Naive thymus-derived CD4-positive, alpha-beta T cell (primary cell): ENCODE measurements at regions not wholly inside any gene's neighbourhood (a gene's known extent, or its start where the extent isn't known, plus 50 kb on each side); places are given as distances from the start of the nearest gene placed in this dataset.

Source experiments
- ATAC-seq: fragments of 150-1000 bp; cut with Tn5 transposase; 2 replicates; pipeline ENCODE4 v1.10.0; 2021; ENCODE audit warnings: mild to moderate bottlenecking, moderate library complexity
- CTCF ChIA-PET: fragments of 350-600 bp; sonication (Branson Sonifier 250); formaldehyde crosslinking; loops from one replicate; lab custom pipeline; 2021; ENCODE audit warnings: antibody characterized with exemption; lab: Charles Lee
- POLR2A ChIA-PET: fragments of 350-600 bp; sonication (Branson Sonifier 250); formaldehyde crosslinking; loops from one replicate; lab custom pipeline; 2021; ENCODE audit warnings: antibody characterized with exemption, inconsistent platforms; lab: Charles Lee
- DNase-seq, 9 donors: peaks; one replicate each; pipeline versions ENCODE4 v3.0.0 to v3.0.0-alpha.2; 2020 to 2022; ENCODE audit warnings: mixed read lengths in 1 of 9
- H3K27ac ChIP-seq: one replicate; pipeline ENCODE4 v1.7.0; 2013; ENCODE audit warnings: mild to moderate bottlenecking, low read depth, low read length, moderate library complexity
- H3K27me3 ChIP-seq, 2 donors: one replicate each; pipeline ENCODE4 v1.7.0; 2013; ENCODE audit warnings: low read length in 2 of 2, mild to moderate bottlenecking in 2 of 2, moderate library complexity in 2 of 2; ENCODE audit not compliant: control insufficient read depth in 2 of 2, insufficient read depth in 2 of 2
- H3K36me3 ChIP-seq, 3 experiments: 1 replicate in 2 of 3; 2 replicates in 1 of 3; pipeline ENCODE4 v1.7.0; 2013; ENCODE audit warnings: low read length in 3 of 3, mild to moderate bottlenecking in 3 of 3, moderate library complexity in 1 of 3; ENCODE audit not compliant: insufficient read depth in 3 of 3, control insufficient read depth in 2 of 3
- H3K4me1 ChIP-seq, 2 donors: one replicate each; pipeline ENCODE4 v1.7.0; 2013; ENCODE audit warnings: low read length in 2 of 2, mild to moderate bottlenecking in 2 of 2, moderate library complexity in 1 of 2; ENCODE audit not compliant: control insufficient read depth in 2 of 2, insufficient read depth in 2 of 2
- H3K4me3 ChIP-seq: 2 replicates; pipeline ENCODE4 v1.7.0; 2013; ENCODE audit warnings: mild to moderate bottlenecking, low read length
- H3K9me3 ChIP-seq, 3 experiments: 1 replicate in 2 of 3; 2 replicates in 1 of 3; pipeline ENCODE4 v1.7.0; 2013; ENCODE audit warnings: low read length in 3 of 3; ENCODE audit not compliant: control insufficient read depth in 2 of 3
- H3K27ac Mint-ChIP-seq, 9 donors: one replicate each; pipeline ENCODE4 v1.8.0; 2020 to 2022; ENCODE audit warnings: mixed read lengths in 9 of 9, mild to moderate bottlenecking in 8 of 9, moderate library complexity in 5 of 9, inconsistent platforms in 2 of 9
- H3K27me3 Mint-ChIP-seq, 5 donors: one replicate each; pipeline ENCODE4 v1.8.0; 2021 to 2022; ENCODE audit warnings: mixed read lengths in 5 of 5, mild to moderate bottlenecking in 1 of 5
- H3K36me3 Mint-ChIP-seq, 5 donors: one replicate each; pipeline ENCODE4 v1.8.0; 2020 to 2022; ENCODE audit warnings: mixed read lengths in 5 of 5, mild to moderate bottlenecking in 3 of 5, inconsistent platforms in 1 of 5
- H3K4me1 Mint-ChIP-seq, 7 donors: one replicate each; pipeline ENCODE4 v1.8.0; 2020 to 2022; ENCODE audit warnings: mixed read lengths in 7 of 7, mild to moderate bottlenecking in 3 of 7, inconsistent platforms in 1 of 7
- H3K4me3 Mint-ChIP-seq, 10 donors: one replicate each; pipeline ENCODE4 v1.8.0; 2020 to 2022; ENCODE audit warnings: mild to moderate bottlenecking in 10 of 10, mixed read lengths in 10 of 10, moderate library complexity in 6 of 10, inconsistent platforms in 2 of 10
- H3K9me3 Mint-ChIP-seq, 11 donors: one replicate each; pipeline ENCODE4 v1.8.0; 2020 to 2022; ENCODE audit warnings: mixed read lengths in 11 of 11, mild to moderate bottlenecking in 4 of 11, inconsistent platforms in 1 of 11, moderate library complexity in 1 of 11
- intact Hi-C, 2 donors: fragments of 100-400 bp; cut with micrococcal nuclease; formaldehyde crosslinking; loops; one replicate each; pipeline ENCODE4 v1.15.1; 2023

DNA sequence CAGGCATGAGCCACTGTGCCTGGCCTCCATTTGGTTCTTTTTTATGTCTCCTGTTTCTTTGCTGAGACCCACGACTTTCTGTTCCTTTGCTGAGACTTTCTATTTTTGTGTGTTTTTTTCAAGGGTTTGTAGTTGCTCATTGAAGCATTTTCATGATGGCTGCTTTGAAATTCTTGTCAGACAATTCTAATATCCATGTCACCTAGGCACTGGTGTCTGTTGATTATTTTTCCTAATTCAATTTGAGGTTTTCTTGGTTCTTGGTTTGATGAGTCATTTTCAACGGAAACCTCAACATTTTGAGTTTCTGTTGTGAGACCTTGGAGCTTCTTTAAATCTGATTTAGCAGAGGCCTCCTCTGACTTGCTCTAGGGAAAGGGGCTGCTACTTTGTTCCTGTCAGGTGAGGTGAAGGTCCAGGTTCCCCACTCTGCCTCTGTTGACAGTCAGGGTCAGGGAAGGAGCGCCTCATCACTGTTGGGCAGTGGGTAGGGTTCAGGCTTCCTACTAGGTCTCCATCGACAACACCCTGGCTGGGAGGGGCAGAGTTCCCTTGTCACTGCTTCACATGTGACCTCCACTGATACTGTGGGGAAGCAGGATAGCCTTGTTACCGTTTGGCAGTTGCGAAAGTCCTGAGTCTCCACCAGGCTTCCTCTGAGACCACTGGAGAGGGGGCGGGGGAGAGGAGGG, 66.1 kb upstream of the SMOX start:
- DNase-seq (peak in 7 of 9 donors; percentile 8 to 58 (median 30)), ATAC-seq (peak; percentile 68)
- Mint-ChIP-seq H3K36me3 (peaks cover 5 to 18% (median 11%) of the 10 kb centered on the region in 5 donors), H3K27me3 (peaks cover 0 to 8% (median 0%) of the 10 kb centered on the region in 5 donors), H3K4me1 (peaks cover 25 to 60% (median 43%) of the 10 kb centered on the region in 7 donors), H3K27ac (peak overlapping the region; percentile 20 to 98 (median 78)), H3K4me3 (peak overlapping the region in 8 of 10 donors; percentile 1 to 81 (median 42)), H3K9me3 (peaks cover 0 to 14% (median 8%) of the 10 kb centered on the region in 11 donors)
- POLR2A ChIA-PET: interaction anchor here (0.6 to 4.7 kb wide), 3 partner anchors 69 to 232 kb away, joined by 3 to 29 read pairs (median 3); partner anchors contain the start of gene RNF24
- H3K9me3 ChIP-seq: no peaks in the 10 kb centered on the region
- peak overlapping the region; percentile 36 for H3K4me3 ChIP-seq
- intact Hi-C loops: loop anchor here (1.0 to 5.0 kb wide), 3 partner anchors 8 to 175 kb away; no protein-coding TSS in a partner anchor
- no peaks in the 10 kb centered on the region for H3K36me3 ChIP-seq
- no peak overlapping the region for H3K27ac ChIP-seq
- CTCF ChIA-PET: no interaction called here
- H3K27me3 ChIP-seq: no peaks in the 10 kb centered on the region
- H3K4me1 ChIP-seq: peaks cover 18 to 29% of the 10 kb centered on the region in 2 donors

DNA sequence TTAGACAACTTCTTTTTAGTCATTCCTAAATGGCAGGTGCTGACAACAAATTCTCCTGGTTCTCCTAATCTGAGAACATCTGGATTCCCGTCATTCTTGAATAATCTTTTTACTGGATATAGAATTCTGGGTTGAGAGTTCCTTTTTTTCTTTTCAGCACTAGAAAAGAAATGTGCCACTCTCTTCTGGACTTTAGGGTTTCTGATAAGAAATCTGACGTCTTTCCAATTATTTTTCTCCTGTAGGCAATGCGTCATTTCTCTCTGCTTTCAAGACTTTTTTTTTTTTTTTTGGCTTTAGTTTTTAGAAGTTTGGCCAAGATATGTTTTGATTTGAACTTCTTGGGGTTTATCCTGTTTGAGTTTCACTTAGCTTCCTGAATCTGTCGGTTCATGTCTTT, 66.1 kb upstream of the RNF24 start:
- Histone ChIP-seq H3K4me1 (peaks cover 18 to 29% of the 10 kb centered on the region in 2 donors), H3K27ac (no peak overlapping the region), H3K4me3 (no peak overlapping the region), H3K36me3 (no peaks in the 10 kb centered on the region), H3K9me3 (no peaks in the 10 kb centered on the region), H3K27me3 (no peaks in the 10 kb centered on the region)
- Mint-ChIP-seq H3K36me3 (peaks cover 5 to 20% (median 11%) of the 10 kb centered on the region in 5 donors), H3K27ac (peak overlapping the region in 4 of 9 donors; percentile 1 to 88 (median 88)), H3K9me3 (peaks cover 0 to 14% (median 8%) of the 10 kb centered on the region in 11 donors), H3K4me3 (peak overlapping the region in 2 of 10 donors; percentile 25 to 57), H3K27me3 (peaks cover 0 to 13% (median 0%) of the 10 kb centered on the region in 5 donors), H3K4me1 (peaks cover 25 to 62% (median 43%) of the 10 kb centered on the region in 7 donors)
- POLR2A ChIA-PET: interaction anchor here (0.7 to 0.8 kb wide), 2 partner anchors 16 to 43 kb away, joined by 4 to 6 read pairs; no protein-coding TSS in a partner anchor
- DNase-seq (no peak), ATAC-seq (no peak)
- intact Hi-C loops: loop anchor here in 1 of 2 donors (5.0 kb wide), 1 partner anchor 174 kb away; no protein-coding TSS in a partner anchor
- CTCF ChIA-PET: interaction anchor here (0.7 kb wide), 1 partner anchor 374 kb away, joined by 3 read pairs; no protein-coding TSS in a partner anchor

DNA sequence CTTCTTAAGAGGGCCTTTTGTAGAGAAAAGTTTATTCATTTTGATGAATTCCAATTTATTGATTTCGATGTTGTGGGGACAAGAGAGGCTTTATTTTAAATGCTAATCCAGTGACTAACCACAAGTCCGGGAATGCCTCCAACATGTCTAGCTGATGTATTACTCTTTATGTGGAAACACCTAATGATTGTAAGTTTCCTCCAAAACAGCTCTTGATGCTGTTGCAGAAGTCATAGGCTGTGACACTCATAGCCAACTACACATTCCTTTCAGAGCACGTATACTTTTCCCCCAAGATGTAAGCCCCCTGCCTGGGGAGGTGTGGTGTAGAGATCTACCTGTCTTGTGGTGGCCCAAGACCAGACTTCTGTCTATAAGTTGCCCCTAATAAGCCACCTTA, 61.3 kb upstream of the RNF24 start:
- Mint-ChIP-seq H3K4me1 (peaks cover 11 to 43% (median 17%) of the 10 kb centered on the region in 7 donors), H3K36me3 (peaks cover 2 to 13% (median 3%) of the 10 kb centered on the region in 5 donors), H3K9me3 (peaks cover 0 to 7% (median 3%) of the 10 kb centered on the region in 11 donors), H3K27me3 (peaks cover 0 to 17% (median 0%) of the 10 kb centered on the region in 5 donors), H3K27ac (peak overlapping the region in 1 of 9 donors; percentile 39), H3K4me3 (no peak overlapping the region)
- no peak overlapping the region for H3K27ac ChIP-seq
- ChIA-PET CTCF (interaction anchor here (0.6 kb wide), 1 partner anchor 663 kb away, joined by 3 read pairs; no protein-coding TSS in a partner anchor), POLR2A (no interaction called here)
- H3K9me3 ChIP-seq: no peaks in the 10 kb centered on the region
- no peaks in the 10 kb centered on the region for H3K36me3 ChIP-seq
- ATAC-seq: no peak
- intact Hi-C loops: no loop called here
- no peaks in the 10 kb centered on the region for H3K27me3 ChIP-seq
- DNase-seq: no peak
- H3K4me1 ChIP-seq: no peaks in the 10 kb centered on the region
- no peak overlapping the region for H3K4me3 ChIP-seq

DNA sequence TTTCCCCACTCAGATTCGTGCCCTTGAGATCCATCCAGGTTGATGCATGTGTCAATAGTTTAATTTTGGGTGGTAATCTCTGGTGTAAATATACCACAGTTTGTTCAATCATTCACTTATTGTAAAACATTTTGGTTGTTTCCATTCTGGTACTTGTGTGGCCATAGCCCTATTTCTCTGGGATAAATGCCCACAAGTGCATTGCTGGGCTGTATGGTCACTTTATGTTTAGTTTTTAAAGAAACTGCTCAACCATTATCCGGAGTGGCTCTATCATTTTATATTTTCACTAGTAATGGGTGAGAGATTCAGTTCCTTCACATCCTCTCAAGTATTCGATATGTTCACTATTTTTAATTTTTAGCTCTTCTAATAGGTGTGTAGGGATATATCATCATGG, 60.7 kb upstream of the RNF24 start:
- Histone ChIP-seq H3K27me3 (no peaks in the 10 kb centered on the region), H3K36me3 (no peaks in the 10 kb centered on the region), H3K27ac (no peak overlapping the region), H3K4me3 (no peak overlapping the region), H3K4me1 (no peaks in the 10 kb centered on the region), H3K9me3 (no peaks in the 10 kb centered on the region)
- Mint-ChIP-seq H3K36me3 (peaks cover 0 to 10% (median 0%) of the 10 kb centered on the region in 5 donors), H3K4me3 (no peak overlapping the region), H3K9me3 (peaks cover 0 to 4% (median 0%) of the 10 kb centered on the region in 11 donors), H3K4me1 (peaks cover 9 to 39% (median 15%) of the 10 kb centered on the region in 7 donors), H3K27ac (no peak overlapping the region), H3K27me3 (peaks cover 0 to 17% (median 0%) of the 10 kb centered on the region in 5 donors)
- ATAC-seq (no peak), DNase-seq (no peak)
- intact Hi-C loops: no loop called here
- ChIA-PET POLR2A (no interaction called here), CTCF (interaction anchor here (0.6 kb wide), 1 partner anchor 664 kb away, joined by 3 read pairs; no protein-coding TSS in a partner anchor)

DNA sequence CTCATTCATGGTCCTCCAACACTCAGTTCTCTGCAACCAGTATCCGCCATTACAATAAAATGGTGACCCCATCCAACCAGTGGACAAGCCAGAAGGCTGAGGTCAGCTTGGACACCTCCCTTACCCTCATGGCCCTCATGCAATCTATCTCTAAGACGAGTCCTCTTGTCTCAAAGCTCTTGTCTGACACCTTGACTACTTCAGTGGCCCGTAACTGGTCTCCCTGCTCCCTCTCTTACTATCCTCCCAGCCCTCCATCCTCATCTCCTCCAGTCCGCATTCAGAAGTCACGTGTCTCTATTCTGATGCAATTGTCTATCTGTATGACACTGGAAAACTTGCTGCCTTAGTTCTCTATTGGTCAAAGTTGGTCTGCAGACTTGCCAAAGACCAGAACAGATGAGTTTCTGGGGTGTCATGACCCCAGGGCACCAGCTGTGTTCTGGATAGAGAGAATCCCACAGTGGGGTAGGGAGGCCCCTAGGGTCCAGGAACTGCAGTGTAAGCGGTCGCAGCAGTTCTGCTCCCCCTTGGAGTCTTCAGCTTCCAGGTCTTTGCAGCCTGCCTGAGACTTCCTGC, 59.6 kb upstream of the RNF24 start:
- no peak overlapping the region for H3K4me3 ChIP-seq
- intact Hi-C loops: loop anchor here in 1 of 2 donors (1.0 kb wide), 1 partner anchor 7 kb away; no protein-coding TSS in a partner anchor
- ATAC-seq (peak; percentile 44), DNase-seq (no peak)
- H3K4me3 Mint-ChIP-seq: no peak overlapping the region
- CTCF ChIA-PET: no interaction called here
- no peaks in the 10 kb centered on the region for H3K36me3 ChIP-seq
- H3K9me3 Mint-ChIP-seq: peaks cover 0 to 1% (median 0%) of the 10 kb centered on the region in 11 donors
- no peaks in the 10 kb centered on the region for H3K27me3 ChIP-seq
- H3K4me1 Mint-ChIP-seq: peaks cover 9 to 39% (median 15%) of the 10 kb centered on the region in 7 donors
- H3K36me3 Mint-ChIP-seq: peaks cover 0 to 11% (median 0%) of the 10 kb centered on the region in 5 donors
- no peak overlapping the region for H3K27ac ChIP-seq
- POLR2A ChIA-PET: interaction anchor here (1.7 kb wide), 1 partner anchor 37 kb away, joined by 11 read pairs; no protein-coding TSS in a partner anchor
- no peaks in the 10 kb centered on the region for H3K9me3 ChIP-seq
- H3K4me1 ChIP-seq: no peaks in the 10 kb centered on the region
- peaks cover 0 to 17% (median 0%) of the 10 kb centered on the region in 5 donors for H3K27me3 Mint-ChIP-seq
- H3K27ac Mint-ChIP-seq: no peak overlapping the region
